Inflammatory macrophage (primary cell): ENCODE measurements at regions not wholly inside any gene's neighbourhood (a gene's known extent, or its start where the extent isn't known, plus 50 kb on each side); places are given as distances from the start of the nearest gene placed in this dataset.

Experiments used
- DNase-seq, 2 donors: peaks; one replicate each; pipeline ENCODE4 v3.0.0-alpha.2; 2020 to 2022

- no peak for DNase-seq
Measured at GRCh38 chr12:30082381-30082780, 298.6 kb upstream of the TMTC1 start.

GRCh38 chr12:30074916-30075315 is 291.2 kb upstream of the TMTC1 start:
- no peak for DNase-seq

GRCh38 chr12:30072824-30073223 is 289.1 kb upstream of the TMTC1 start:
- DNase-seq = no peak

GRCh38 chr12:30067146-30067545 is 283.4 kb upstream of the TMTC1 start:
- DNase-seq = no peak

GRCh38 chr12:30064906-30065305 is 281.2 kb upstream of the TMTC1 start:
- no peak for DNase-seq

GRCh38 chr12:30063435-30063945 is 279.7 kb upstream of the TMTC1 start:
- DNase-seq = no peak

GRCh38 chr12:30048371-30048770 is 264.6 kb upstream of the TMTC1 start:
- no peak for DNase-seq

- DNase-seq = no peak
Measured at GRCh38 chr12:30047516-30048254, 263.9 kb upstream of the TMTC1 start.

GRCh38 chr12:30046376-30046775 is 262.6 kb upstream of the TMTC1 start:
- no peak for DNase-seq

GRCh38 chr12:30045171-30045570 is 261.4 kb upstream of the TMTC1 start:
- DNase-seq = no peak

GRCh38 chr12:30044206-30044605 is 260.5 kb upstream of the TMTC1 start:
- no peak for DNase-seq

GRCh38 chr12:30043151-30043847 is 259.6 kb upstream of the TMTC1 start:
- DNase-seq = no peak

GRCh38 chr12:30041096-30041495 is 257.4 kb upstream of the TMTC1 start:
- no peak for DNase-seq

GRCh38 chr12:30030693-30031374 is 247.1 kb upstream of the TMTC1 start:
- DNase-seq = no peak

- DNase-seq = no peak
Measured at GRCh38 chr12:30026621-30027234, 243.0 kb upstream of the TMTC1 start.

- no peak for DNase-seq
Measured at GRCh38 chr12:30025317-30025716, 241.6 kb upstream of the TMTC1 start.

- no peak for DNase-seq
Measured at GRCh38 chr12:30023186-30023585, 239.4 kb upstream of the TMTC1 start.

- no peak for DNase-seq
Measured at GRCh38 chr12:30021051-30021833, 237.5 kb upstream of the TMTC1 start.

GRCh38 chr12:30019366-30020140 is 235.8 kb upstream of the TMTC1 start:
- no peak for DNase-seq

- DNase-seq = no peak
Measured at GRCh38 chr12:30016540-30017055, 232.9 kb upstream of the TMTC1 start.
